Esophagus (tissue), 2 donors: ENCODE measurements at regions not wholly inside any gene's neighbourhood (a gene's known extent, or its start where the extent isn't known, plus 50 kb on each side); places are given as distances from the start of the nearest gene placed in this dataset.

ENCODE experiments used
- H3K27ac ChIP-seq, 2 donors: one replicate each; pipeline ENCODE4 v1.5.1; 2013; ENCODE audit warnings: low read depth in 2 of 2, mild to moderate bottlenecking in 2 of 2, inconsistent platforms in 1 of 2, low read length in 1 of 2, moderate library complexity in 1 of 2
- H3K27me3 ChIP-seq, 2 donors: one replicate each; pipeline ENCODE4 v1.6.1; 2013; ENCODE audit warnings: low read length in 2 of 2, control low read depth in 1 of 2, mild to moderate bottlenecking in 1 of 2; ENCODE audit not compliant: insufficient read depth in 2 of 2, control insufficient read depth in 1 of 2
- H3K36me3 ChIP-seq, 2 donors: one replicate each; pipeline ENCODE4 v1.6.1; 2013; ENCODE audit warnings: low read length in 1 of 2; ENCODE audit not compliant: control insufficient read depth in 2 of 2, insufficient read depth in 2 of 2
- H3K4me1 ChIP-seq, 2 donors: one replicate each; pipeline ENCODE4 v1.6.1; 2013; ENCODE audit warnings: low read length in 1 of 2; ENCODE audit not compliant: control insufficient read depth in 2 of 2, insufficient read depth in 2 of 2
- H3K4me3 ChIP-seq, 2 donors: one replicate each; pipeline ENCODE4 v1.5.1; 2013; ENCODE audit warnings: low read length in 2 of 2, mild to moderate bottlenecking in 2 of 2, low read depth in 1 of 2, moderate library complexity in 1 of 2
- H3K9me3 ChIP-seq, 2 donors: one replicate each; pipeline ENCODE4 v1.6.1; 2013; ENCODE audit warnings: mild to moderate bottlenecking in 2 of 2, low read depth in 1 of 2, low read length in 1 of 2, moderate library complexity in 1 of 2; ENCODE audit not compliant: control insufficient read depth in 2 of 2, insufficient read depth in 1 of 2
- WGBS, 2 donors: extraction: QIAGEN DNeasy Blood & Tissue Kit; methylation state at CpG; one replicate each; pipeline ENCODE4 v1.1.7; 2013; 5-methylcytosine and 5-hydroxymethylcytosine counted together
- donor health status: healthy with polysubstance abuse.
- donor health status: Bipolar disorder and iron deficiency.

DNA sequence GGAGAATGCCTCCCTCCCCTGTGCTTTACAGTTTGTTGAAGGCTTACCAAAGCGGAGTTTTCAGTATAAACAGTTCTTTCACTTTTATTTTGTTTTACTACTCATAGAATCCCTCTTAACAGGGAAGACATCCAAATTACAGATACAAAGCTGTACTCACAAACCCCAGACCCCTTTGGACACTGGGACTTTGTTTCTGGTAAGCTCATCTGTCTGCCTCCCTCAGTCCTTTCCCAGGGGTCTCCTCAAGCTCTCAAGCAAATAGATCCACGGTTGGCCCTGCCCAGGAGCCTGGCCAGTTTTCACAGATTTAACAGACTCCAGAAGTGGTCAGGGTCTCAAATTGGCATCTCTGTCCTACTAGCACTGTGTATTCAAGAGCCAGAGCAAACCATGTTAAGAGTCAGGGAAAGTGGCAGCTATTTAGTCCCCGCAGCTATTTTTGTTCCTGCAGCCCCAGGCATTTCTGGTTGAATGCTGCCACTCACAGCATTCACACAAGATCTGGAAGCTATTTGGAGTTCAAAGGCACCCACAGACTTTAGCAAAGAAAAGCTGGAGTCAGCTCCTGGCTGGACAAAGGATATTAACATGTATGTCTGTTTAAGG, 54.2 kb downstream of the TMEM100 start:
- 48 to 61% methylated on average over 3 of the region's 3 CpGs for WGBS, 2 donors
- Histone ChIP-seq H3K27me3 (no peaks in the 10 kb centered on the region), H3K9me3 (no peaks in the 10 kb centered on the region), H3K4me3 (no peak overlapping the region), H3K27ac (no peak overlapping the region), H3K36me3 (no peaks in the 10 kb centered on the region), H3K4me1 (no peaks in the 10 kb centered on the region)

DNA sequence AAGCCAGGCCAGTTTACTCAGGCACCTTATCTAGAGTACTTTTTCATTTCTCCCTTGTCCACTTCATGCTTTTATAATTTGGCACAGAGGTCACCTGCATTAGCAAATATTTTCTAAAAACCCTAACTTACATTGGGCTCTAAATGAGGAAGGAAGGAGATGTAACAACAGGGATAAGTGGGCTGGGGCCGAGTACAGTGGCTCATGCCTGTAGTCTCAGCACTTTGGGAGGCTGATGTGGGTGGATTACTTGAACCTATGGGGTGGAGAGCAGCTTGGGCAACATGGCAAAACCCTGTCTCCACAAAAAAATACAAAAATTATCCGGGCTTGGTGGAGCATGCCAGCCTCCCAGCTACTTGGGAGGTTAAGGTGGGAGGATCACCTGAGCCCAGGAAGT, 55.9 kb downstream of the TMEM100 start:
- no peaks in the 10 kb centered on the region for H3K9me3 ChIP-seq
- 52 to 73% methylated on average over 2 of the region's 2 CpGs for WGBS, 2 donors
- no peaks in the 10 kb centered on the region for H3K36me3 ChIP-seq
- H3K27ac ChIP-seq: no peak overlapping the region
- no peaks in the 10 kb centered on the region for H3K27me3 ChIP-seq
- H3K4me1 ChIP-seq: no peaks in the 10 kb centered on the region
- no peak overlapping the region for H3K4me3 ChIP-seq

DNA sequence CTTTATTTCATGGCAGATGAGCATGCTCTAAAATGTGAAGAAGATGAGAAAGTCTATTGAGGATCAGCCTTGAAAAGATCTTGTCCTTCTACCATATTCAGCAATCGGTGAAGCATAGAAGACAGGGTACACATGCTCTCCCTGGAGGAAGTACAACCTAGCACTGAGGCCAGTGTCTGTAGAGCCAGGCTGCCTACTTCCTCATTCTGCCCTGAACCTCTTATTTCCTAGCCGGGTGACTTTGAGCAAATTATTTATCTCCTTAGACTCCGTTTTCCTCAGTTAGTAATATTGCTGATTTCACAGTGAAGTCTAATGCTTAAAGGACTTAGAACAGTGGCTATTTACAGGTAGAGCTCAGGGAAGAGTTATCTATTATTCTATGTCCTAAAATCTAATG, 58.4 kb downstream of the TMEM100 start:
- Histone ChIP-seq H3K36me3 (no peaks in the 10 kb centered on the region), H3K27ac (no peak overlapping the region), H3K27me3 (no peaks in the 10 kb centered on the region), H3K4me3 (no peak overlapping the region), H3K4me1 (no peaks in the 10 kb centered on the region), H3K9me3 (no peaks in the 10 kb centered on the region)
- 63 to 79% methylated on average over 3 of the region's 3 CpGs for WGBS, 2 donors

DNA sequence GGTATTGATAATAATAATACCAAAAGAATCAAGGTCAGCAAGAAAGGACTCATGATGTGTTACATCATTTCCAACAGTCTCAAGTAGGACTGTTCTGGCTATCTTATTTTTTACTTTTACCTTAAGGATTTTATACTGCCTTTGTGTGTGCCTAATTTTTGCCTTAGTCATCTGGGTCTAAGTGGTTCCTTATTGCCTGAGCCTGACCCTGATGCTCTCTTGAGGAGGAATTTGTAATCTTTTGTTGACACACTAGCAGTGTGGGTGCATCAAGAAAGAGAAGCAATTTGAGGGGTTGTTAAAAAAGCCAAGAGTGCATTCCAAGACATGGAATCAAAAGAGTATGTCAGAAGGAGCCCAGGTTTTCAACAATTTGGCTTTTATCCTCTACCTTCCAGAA, 59.3 kb downstream of the TMEM100 start:
- Histone ChIP-seq H3K9me3 (no peaks in the 10 kb centered on the region), H3K27me3 (no peaks in the 10 kb centered on the region), H3K27ac (no peak overlapping the region), H3K4me3 (no peak overlapping the region), H3K4me1 (no peaks in the 10 kb centered on the region), H3K36me3 (no peaks in the 10 kb centered on the region)

DNA sequence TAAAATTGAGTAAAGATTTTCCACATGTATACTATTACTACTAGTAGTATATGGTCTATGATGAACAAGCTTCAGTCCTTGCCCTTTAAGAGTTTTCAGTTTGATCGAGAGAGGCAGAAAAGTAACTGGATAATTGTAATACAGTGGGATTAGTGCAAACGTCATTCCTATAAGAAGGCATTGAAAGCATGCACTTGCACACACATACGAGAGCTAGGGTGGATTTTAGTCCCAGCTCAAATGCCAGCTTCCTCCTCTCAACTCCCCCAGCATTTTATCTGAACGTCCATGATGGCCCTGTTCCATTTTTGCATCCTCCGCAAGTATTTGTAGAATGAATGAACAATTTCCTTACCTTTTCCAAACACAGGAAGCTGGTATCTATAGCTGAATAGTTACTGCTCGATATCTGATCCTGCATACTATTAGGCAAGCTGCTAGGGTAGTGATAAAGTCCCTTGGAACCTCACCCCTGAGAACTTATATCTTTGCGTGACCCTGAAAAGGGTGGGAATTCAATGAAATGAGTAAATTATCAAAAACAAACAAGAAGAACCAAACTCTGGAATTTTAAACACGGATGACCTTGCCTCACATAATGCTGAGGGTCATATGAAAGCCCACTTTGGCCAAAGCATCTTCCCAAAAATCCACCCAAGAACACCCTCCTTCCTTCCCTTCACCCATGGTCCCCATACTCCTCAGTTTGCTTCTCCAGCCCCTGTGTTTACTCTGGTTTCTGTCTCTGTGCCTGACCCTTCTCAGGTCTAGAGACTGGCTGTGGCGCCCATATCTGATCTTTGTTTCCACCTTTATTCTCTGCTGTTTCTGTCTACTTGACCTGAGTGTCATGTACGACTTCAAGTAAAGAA, 60.5 kb downstream of the TMEM100 start:
- Histone ChIP-seq H3K9me3 (no peaks in the 10 kb centered on the region), H3K27me3 (no peaks in the 10 kb centered on the region), H3K36me3 (no peaks in the 10 kb centered on the region), H3K4me1 (no peaks in the 10 kb centered on the region), H3K27ac (no peak overlapping the region), H3K4me3 (no peak overlapping the region)
- 60 to 69% methylated on average over 10 of the region's 10 CpGs for WGBS, 2 donors

DNA sequence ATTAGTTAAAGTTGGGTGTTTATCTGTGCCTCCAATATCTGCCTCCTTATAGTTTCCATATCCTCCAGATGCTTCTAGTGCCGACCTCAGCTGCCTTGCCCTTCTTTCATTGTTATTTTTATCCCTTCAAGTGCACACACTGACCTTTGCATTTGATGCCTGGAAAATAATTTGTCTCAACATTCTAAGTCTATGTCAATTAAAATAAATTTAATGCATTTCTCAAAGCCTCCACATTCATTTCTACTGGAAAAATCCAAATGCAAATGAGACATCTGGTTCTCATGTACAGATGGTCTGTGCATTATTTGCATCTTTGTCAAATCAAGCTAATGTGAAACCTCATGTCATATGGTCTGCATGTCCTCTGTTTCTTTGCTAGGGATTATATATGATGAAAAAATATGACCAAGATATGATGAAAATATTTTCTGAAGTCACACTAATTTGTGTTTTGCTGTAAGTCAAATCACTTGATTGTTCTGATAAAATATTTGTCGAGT, 61.4 kb downstream of the TMEM100 start:
- WGBS, 2 donors: 61 to 73% methylated on average over 2 of the region's 2 CpGs
- H3K4me1 ChIP-seq: no peaks in the 10 kb centered on the region
- H3K4me3 ChIP-seq: no peak overlapping the region
- no peaks in the 10 kb centered on the region for H3K27me3 ChIP-seq
- H3K9me3 ChIP-seq: no peaks in the 10 kb centered on the region
- H3K36me3 ChIP-seq: no peaks in the 10 kb centered on the region
- H3K27ac ChIP-seq: no peak overlapping the region

DNA sequence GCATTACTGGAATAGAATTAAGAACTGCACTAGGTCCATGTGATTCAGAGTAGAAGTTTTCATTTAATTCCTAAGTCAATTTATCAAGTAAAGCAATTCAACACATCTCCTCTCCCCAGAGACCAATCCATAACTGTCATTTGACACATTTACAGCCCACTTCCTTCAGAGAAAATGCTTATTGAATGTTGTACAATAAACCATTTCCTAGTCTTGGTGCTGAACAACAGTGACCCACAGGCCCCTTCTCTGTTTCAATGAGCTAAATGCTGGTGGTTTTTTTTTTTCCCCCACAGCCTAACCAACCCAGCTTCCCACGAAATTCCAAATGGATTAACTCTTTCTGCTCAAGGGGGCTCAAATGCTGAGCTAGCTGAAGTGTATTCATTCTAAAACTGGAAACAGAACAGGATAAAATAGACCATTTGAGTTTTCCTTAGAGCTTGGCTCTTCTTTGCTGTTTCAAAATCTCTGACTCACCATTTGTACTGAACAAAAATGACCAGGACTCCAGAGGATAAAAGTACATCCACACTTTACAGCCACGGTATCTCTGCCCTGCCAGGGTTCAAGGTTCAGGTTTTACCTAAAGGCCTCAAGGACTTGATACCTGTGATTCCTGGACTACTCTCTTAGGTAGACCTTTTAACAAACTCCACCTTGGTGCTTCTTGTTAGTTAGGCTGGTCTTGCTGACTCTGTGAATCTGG, 62.3 kb downstream of the TMEM100 start:
- Histone ChIP-seq H3K4me3 (no peak overlapping the region), H3K27ac (no peak overlapping the region), H3K36me3 (no peaks in the 10 kb centered on the region), H3K27me3 (no peaks in the 10 kb centered on the region), H3K4me1 (no peaks in the 10 kb centered on the region), H3K9me3 (no peaks in the 10 kb centered on the region)
- 23 to 38% methylated on average over 2 of the region's 2 CpGs for WGBS, 2 donors

DNA sequence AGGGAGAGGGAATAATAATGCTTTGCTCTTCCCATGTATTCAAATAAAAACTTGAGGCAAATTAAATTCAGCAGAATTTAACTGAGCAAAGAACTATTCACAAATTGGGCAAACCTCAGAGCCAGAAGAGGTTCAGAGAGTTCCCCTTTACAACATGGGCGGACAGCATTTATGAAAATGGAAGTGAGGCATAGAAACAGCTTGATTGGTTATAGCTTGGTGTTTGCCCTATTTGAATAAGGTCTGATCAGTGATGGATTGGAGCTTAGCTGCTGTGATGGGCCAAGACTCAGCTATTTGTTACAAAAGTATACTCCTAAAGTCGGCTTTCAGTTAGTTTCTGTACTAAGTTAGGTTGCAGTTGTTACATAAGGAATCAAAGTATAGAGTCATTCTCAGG, 63.0 kb downstream of the TMEM100 start:
- no peaks in the 10 kb centered on the region for H3K9me3 ChIP-seq
- H3K4me3 ChIP-seq: no peak overlapping the region
- no peaks in the 10 kb centered on the region for H3K27me3 ChIP-seq
- no peak overlapping the region for H3K27ac ChIP-seq
- no peaks in the 10 kb centered on the region for H3K4me1 ChIP-seq
- WGBS, 2 donors: 65 to 80% methylated on average over 2 of the region's 2 CpGs
- H3K36me3 ChIP-seq: no peaks in the 10 kb centered on the region

DNA sequence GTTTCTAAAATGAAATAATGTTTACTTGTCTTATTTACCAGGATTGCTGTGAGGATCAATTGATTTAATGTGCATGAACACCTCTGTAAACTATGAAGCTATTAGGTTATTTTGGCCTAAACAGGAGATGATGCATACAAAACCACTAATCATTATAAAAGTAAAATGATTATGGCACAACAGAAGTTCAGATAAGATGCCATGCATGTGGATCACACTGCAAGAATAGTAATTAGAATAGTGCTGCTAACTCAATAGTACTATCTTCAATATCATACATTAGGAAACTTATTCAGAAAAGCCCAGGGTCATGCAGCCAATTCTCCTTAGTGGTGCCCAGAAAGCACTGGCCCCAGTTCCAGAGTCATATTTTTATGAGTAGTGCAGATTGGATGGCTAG, 66.9 kb downstream of the TMEM100 start:
- Histone ChIP-seq H3K4me3 (no peak overlapping the region), H3K27ac (no peak overlapping the region), H3K36me3 (no peaks in the 10 kb centered on the region), H3K4me1 (peaks cover 0 to 2% of the 10 kb centered on the region in 2 donors), H3K27me3 (no peaks in the 10 kb centered on the region), H3K9me3 (no peaks in the 10 kb centered on the region)
